ENCODE measurements at regions not wholly inside any gene's neighbourhood (a gene's known extent, or its start where the extent isn't known, plus 50 kb on each side); places are given as distances from the start of the nearest gene placed in this dataset.

DNA sequence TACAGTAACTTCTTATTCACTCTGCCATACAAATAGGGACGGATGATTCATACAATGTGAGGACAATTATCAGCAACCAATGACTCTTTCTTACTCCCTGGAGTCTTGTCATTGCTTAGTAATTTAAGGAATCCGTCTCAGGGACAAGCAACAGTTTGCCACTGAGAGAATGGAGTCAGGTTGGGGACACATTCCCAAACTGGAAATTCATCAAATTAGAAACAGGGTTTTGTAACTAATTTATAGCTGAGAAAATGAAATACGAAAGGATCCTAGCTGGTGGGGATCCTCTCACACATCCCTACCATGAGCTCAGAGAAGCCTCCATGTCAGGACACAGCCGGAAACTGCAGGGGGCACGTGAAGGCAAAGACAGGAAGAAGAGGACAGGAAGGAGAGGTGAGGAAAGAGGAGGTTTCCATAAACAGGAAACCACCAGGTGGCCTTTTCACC, 50.4 kb upstream of the KDR start:
- peak in 1 of 3 donors; percentile 72 for DNase-seq

DNA sequence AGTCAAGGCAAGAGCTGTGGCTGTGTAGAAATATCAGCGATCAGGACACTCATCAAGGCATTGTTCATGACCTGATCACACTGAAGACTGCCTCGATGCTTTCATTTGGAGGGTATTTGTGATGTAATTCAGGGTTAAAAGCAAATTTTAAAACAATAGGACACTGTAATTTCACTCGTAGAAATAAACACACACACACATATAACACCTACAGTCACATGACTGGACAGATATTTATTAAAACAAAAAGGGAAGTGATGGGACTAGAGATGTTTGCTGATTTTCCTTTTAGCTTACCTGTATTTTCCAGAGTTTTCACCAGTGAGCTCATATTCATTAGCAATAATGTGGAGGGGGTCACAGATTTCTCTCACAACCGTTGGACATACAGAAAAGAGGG, 51.1 kb upstream of the KDR start:
- DNase-seq, result no peak

DNA sequence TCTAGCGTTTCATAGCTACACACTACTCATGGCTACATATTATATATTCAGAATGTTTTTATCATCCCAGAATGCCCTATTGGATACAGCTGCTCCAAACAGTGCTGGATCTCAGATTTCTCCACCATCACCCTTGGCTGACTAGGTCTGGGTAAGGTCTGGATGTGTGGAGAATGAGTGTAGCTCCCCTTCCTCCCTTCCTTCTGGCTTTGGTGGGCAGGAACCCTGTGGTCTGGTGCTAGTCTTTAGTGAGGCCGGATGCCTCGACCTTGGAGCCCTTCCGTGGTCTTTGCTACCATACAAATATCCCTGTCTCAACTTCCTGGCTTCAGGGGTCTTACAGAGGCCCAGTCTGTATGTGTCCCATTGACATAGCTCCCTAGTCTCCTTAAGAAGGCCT, 52.1 kb upstream of the KDR start:
- no peak for DNase-seq

DNA sequence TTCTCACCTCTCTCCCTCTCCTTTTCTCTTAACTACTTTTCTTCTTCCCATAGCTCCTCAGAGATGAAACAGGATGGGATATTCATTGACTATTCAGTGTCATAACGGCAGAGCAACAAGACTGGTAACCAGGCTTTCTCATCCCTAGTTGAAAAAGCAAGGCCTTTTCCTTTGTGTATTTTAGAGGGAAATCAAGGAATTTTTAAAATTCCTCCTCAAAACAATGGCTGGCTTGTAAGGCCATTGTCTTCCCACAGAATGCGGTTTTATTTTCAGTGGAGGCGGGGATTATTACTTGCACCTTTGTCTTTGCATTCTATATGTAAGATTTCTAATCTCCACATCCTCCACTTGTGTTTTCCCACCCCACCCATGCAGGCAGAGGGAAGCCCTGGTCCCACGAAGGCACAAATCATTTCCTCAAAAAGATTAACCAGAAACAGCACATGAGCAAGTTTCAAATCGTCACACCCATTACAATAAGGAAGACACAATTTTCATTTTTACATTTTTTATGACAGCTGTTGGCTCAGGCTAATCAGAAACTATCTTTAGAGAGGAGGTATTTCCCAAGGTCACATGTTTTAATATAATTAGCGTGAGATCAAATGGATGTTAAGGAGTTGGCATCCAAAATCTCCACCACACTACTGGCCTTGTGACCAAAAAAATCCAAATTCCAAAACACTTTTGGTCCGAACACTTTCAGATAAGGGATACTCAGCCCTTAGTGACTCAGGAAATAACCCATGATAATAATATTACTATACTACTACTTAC, 53.0 kb upstream of the KDR start:
- no peak for DNase-seq

DNA sequence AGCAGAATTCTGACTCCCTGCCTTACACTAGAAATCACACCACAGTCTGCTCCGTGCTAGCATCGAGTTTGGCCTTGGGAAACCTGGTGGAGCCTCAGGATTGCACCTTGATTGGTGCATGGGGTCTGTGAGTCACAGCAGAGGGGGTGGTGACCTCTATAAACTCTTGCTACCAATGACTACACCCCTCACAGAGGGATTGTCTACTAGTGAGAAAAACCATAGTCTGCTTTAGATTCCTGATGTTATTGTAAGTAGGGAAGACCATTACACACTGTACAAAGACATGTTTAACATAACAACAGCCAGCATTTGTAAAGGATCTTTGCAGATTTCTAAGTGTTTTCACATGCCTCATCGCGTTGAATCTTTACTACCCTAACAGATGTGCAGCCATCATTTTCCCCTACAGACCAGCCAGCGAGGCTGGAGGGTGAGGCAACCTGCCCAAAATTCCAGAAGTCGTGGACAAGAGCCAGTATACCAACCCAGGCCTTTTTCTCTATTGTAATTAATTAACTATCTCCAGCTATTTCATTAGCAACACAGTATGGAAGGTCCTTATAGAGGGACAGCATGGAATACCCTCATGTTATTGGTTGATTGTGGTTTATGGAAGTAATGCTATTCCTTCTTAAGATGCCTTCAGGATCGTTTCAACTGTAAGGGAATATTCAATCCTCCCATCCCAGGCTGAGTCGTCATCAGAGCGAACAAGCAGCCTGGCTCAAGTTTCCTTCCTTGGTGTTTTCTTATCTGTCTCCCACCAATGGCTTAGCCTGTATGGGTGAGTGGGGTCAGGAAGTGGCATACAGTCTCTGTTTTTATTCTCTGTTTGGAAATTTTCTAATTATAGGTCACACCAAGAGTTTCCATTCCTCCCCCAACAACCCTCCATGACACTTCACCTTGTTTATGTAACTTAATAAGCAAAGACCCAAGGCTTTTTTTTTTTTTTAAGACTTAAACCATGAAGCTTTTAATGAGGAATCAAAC, 55.9 kb upstream of the KDR start:
- peak in 2 of 3 donors; percentile 38 to 59 for DNase-seq

DNA sequence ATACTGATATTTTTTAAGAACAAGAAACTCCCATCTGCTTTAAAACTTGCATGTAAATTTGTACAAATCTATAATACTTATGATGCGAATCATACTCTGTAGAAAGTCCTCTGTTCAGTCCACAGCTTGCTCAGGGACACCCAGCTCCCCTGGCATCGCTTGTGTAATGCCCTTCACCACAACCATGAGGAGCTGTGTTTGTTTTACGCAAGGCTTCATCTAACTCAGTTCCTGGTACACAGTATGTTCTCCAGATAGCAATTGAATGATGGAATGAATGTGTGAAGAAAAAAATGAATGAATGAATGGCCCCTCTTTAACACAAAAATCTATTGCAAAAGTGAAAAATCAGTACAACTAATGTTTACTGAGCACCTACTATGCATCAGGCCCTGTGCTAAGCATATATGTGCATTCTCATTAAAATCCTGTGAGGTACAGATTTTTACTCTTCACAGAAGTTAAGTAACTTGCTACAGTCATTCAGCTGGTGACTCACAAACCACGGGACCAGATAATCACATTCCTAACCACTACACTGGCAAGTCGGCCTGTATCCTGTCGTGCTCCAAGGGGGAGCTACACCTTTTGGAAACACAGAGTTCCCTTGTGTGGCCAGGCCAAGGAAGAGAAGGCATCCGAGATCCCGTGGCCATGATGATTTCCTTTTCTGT, 58.7 kb upstream of the KDR start:
- peak in 1 of 3 donors; percentile 77 for DNase-seq

DNA sequence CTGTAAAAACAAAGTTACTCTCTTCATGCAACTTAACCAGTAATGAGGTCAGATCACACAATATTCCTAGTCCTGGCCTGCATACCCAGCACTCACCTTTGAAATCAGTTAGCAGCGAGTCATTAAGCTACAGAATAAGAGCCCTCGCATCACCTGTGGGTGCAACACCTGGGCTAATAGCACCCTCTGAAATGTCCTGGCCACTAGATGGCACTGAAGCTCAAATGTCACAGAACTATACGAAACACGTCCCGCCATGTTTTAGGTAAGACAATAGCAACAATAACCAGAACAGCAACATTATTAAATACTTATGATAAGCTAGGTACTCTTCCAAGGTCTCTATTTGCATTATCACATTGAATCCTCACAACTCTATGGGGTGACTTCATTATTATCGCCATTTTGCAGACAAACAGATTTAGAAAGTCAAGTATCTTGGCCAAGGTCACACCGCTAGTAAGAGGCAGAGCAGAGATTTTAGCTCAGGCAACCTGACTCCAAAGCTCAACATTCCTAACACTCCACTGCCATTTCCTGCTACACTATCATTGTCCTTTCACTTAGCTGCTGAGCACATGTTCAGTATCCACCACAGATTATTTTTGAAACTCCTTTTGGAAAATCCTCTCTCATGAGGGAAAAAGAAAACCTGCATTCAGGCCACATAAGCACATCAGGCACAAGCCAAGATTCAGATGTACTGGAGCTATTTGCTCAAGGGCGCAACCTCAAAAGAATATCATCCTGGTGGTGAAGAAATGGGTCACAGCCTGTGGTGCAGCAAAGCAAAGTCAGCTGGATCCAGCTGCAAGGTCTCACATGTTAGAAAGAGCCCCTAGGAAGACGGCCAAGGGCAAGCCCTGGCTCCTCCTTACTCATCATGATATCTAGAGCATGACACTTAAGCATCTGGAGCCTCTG, 59.5 kb upstream of the KDR start:
- DNase-seq, result peak in 1 of 3 donors; percentile 39

DNA sequence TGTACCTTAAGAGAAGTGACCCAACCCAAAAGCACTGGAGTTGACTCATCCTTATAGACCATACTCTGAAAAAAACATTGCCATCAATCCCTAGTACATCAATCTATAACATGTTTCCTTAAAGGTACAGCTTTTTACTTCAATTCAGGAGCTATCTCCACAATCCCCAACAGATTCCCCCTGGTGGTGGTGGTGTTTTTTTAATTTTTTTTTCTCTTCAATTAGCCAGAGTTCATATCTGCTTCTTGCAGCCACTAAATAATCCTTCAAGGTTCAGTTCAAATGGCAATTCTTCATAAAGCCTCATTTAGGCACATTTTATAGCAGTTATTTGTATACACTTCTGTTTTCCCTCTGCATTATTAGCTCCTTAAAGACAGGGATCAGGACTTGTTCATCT, 60.7 kb upstream of the KDR start:
- DNase-seq, result no peak

DNA sequence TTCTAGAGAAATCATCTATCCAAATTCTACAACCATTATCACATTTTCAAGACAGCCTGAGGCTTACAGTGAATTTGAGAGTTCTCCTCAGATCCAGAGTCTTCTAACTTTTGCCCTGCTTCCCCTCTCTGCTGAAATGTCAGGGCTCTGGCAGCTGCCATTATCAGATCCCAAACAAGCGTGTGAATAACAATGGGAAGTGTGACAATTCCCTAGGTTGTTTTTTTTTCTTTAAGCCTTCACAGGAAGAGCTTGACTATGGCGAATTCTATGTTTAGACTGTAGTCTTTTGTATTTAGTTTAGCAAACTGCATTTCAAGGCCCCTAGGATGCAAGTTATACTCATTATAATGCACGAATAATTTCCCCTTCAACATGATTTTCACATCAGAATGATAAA, 61.3 kb upstream of the KDR start:
- DNase-seq, result no peak

DNA sequence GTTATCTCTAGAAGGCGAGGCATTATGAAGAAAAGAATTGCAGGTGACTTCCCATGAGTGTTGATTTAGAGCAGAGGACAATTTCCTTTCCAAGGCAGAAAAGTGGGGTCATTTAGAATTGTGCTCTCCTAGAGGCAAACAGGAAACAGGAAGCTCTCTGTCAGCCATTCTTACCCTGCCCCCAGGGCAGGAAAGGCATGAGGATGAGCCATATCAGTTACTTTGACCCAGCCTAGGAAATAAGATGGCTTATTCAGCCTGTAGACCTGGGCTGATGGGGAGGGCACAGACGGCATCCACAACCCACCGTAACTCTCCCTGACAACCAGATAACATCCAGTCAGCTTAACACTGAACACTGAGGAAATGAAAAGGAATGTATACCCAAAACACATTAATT, 88.8 kb upstream of the KDR start:
- no peak for DNase-seq

DNA sequence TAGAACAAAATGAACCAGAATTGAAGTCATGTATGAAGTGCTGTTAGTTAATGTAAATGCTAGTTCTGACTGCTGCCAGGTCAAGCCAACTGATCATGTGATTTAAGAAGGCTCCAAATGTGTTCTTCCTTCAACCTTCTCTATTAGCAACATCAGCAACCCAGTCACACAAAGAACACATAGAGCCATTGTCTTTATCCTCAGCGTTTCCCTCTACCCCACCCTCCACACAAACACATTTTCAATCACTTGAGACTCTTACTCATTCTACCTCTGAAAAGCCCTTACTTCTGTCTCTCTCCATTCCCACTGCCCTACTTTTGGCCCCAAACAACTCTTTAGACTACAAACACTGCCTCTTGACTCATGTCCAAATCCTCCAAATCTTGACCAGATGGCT, 89.7 kb upstream of the KDR start:
- no peak for DNase-seq

DNA sequence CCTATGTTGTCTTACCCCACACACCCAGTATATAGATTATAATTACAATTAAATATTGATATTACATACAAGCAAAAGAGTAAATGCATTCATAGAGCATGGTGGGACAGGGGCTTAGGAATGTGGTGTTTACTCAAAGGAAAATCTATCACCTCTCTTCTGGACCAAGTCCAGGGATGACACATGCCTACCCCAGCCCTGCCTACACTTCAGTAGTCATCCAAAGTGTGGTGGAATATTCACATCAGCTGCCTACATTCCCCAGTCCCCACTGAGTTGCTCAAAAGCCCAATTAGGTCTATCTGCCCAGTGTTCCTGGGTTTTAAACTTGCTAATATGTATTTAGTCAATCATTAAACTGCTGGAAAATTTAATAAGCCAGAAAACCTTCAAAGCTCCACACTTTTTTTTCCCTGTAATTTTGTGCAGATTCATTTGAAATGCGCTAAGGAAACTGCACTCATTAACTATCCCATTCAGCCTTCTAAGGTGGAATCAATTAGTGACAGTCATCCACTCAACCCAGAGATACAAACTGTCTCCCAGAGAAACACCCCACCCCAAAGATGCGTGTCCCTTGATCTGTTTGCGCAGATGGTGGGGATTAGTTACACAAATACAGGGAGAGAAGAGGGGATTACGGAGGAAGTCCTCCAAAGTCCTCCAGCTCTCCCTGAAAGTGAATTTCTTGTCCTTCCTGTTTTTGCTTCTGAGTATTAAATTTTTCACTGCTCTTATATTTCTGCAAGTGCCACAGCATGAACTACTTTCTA, 91.7 kb upstream of the KDR start:
- peak in 1 of 3 donors; percentile 8 for DNase-seq

DNA sequence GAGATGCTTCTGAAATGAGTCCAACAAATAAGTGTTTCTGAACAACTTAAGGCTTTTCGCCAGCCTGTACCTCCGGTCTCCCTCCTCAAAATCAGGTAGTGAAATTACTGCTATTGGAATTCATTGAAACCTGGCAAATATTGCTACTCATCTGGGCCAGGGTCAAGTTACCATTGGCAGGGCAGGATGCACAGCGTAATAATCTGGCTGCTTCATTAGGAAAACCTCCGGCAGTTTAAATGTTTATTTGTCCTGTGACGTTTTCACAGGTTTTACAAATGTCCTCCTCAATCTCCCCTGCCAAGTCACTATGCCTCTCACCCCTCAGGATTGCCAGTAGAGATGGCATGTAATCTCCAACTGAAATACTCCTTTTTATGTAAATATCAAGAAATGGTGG, 92.6 kb upstream of the KDR start:
- DNase-seq, result no peak

DNA sequence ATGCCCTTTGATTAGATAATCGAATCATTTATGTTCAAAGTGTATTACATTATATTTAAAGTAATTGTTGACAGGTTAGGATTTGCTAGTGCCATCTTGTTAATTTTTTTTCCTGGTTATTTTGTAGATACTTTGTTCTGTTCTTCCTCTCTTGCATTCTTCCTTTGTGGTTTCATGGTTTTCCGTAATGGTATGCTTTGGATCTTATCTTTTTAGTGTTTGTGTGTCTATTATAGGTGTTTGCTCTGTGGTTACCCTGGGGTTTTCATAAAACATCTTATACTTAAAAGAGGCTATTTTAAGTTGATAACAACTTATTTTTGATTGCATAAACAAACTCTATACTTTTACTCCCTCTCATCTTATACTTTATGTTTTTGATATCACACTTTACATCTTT, 108.2 kb upstream of the SRD5A3 start:
- DNase-seq, result no peak

DNA sequence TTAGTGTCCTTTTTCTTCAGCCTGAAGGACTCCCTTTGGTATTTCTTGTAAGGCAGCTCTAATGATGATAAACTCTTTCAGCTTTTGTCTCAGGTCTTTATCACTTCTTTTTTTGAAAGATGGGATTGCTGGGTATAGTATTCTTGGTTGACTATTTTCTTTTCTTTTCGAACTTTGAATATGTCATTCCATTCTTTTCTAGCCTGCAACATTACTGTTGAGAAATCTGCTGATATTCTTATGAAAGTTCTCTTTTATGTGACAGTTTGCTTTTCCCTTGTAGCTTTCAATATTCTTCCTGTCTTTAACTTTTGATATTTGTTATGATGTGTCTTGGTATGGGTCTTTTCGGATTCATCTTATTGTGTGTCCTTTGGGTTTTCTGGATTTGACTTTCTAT, 107.6 kb upstream of the SRD5A3 start:
- no peak for DNase-seq

DNA sequence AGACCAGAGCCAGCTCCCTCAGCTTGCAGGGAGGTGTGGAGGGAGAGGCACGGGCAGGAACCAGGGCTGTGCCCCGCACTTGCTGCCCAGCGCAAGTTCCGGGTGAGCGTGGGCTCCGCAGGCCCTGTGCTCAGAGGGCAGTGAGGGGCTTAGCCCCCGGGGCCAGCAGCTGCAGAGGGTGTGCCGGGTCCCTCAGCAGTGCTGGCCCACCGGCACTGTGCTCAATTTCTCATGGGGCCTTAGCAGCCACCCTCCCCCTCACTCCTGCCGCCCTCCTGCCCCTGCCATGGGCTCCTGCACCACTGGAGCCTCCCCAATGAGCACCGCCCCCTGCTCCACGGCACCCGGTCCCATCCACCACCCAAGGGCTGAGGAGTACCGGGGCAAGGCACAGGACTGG, 104.6 kb upstream of the SRD5A3 start:
- no peak for DNase-seq

DNA sequence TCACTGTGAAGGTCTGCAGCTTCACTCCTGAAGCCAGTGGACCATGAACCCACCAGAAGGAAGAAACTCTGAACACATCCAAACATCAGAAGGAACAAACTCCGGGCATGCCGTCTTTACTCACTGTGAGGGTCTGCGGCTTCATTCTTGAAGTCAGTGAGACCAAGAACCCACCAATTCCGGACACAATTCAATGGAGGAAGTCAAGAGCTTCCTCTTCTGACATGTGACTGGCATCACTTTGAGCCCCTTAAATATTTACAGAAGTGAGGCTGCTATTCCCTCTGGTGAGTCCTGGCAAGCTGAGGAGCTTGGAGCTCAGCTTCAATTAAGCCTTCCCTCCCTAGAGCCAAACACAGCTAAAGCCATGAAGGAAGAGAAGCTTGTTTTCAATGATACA, 103.5 kb upstream of the SRD5A3 start:
- DNase-seq, result no peak

DNA sequence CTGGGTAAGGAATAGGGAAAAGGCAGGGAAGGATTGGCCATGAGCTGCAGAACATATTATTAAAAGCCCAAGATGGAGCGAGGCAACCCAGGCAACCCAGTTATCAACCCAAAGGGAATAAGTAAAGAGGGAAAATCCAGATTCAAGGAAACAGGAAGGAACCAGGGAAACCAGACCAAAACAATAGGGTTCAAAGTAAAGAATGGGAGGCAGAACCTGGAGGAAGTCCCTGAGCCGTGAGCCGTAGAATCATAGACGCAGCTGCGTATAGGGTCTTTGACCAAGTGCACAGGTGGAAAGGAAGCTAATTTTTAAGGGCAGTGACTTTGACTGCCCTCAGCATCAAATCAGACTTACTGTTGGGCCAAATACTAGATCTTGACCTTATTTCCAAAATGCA, 98.5 kb upstream of the SRD5A3 start:
- DNase-seq, result no peak

DNA sequence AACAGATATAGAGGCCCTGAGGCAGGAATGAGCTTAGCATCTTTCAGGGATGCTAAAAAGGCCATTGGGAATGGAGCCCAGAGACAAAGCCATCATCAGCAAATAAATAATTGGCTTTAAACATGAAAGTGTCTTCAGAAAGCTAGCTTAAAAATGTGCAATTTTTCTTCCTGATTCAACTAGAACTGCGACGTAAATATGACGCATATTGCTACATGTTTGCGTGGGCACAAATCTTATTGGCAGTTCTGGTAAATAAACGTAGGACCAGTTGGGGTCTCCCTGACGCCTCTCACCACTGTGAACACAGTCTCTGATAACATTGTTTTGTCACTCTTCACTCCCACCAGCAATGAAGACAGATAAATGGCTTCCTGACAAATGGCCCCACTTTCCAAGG, 97.3 kb upstream of the SRD5A3 start:
- no peak for DNase-seq

DNA sequence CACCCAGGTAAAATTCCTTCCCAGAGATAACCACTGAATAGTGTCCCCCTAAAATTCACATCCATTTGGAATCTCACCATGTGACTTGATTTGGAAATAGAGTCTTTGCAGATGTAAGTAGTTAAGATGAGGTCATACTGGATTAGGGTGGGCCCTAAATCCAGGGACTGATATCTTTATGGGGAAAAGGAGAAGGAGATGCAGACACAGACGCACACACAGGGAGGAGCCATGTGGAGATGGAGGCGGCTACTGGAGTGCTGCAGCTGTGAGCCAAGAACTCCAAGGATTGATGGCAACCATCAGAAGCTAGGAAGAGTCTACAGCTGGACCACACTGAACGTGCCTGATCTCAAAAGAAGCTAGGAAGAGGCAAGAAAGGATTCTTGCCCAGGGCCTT, 96.6 kb upstream of the SRD5A3 start:
- no peak for DNase-seq

Data from muscle of back (tissue), 3 donors.